ES-I3 (cell line): ENCODE measurements at regions not wholly inside any gene's neighbourhood (a gene's known extent, or its start where the extent isn't known, plus 50 kb on each side); places are given as distances from the start of the nearest gene placed in this dataset.

Source experiments
- H3K36me3 ChIP-seq: 2 replicates; pipeline ENCODE4 v1.6.1; 2013; ENCODE audit warnings: mild to moderate bottlenecking, low read length, control low read depth, moderate library complexity; ENCODE audit not compliant: insufficient read depth
- H3K4me1 ChIP-seq: 2 replicates; pipeline ENCODE4 v1.6.1; 2013; ENCODE audit warnings: mild to moderate bottlenecking, control low read depth, low read length; ENCODE audit not compliant: insufficient read depth
- H3K9ac ChIP-seq: 2 replicates; pipeline ENCODE4 v1.6.1; 2013; ENCODE audit warnings: low read depth, mild to moderate bottlenecking, low read length, moderate library complexity
- H3K9me3 ChIP-seq: 2 replicates; pipeline ENCODE4 v1.6.1; 2013; ENCODE audit warnings: mild to moderate bottlenecking, low read length, moderate library complexity; ENCODE audit not compliant: control insufficient read depth, insufficient read depth

DNA sequence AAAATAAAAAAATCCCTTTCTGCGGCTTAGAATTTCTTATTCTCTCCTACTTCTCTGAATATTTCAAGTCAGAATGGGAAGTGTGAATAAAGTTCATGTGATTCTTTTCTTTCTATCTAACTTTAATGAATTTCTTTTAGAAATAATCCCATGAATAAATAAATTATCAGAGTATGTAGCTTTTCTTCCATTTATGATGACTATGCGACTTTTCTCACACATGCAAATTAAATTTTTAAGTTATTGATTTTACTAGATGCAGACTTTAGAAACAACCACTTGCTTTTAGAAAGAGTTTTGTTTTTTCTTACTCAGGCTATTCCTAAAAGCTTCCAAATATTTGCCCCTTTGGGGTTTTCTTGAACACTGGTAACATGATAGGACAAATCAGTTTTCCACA is 477.7 kb upstream of the AGTR1 start:
- Histone ChIP-seq H3K36me3 (no peaks in the 10 kb centered on the region), H3K9me3 (no peaks in the 10 kb centered on the region), H3K9ac (no peak overlapping the region), H3K4me1 (no peaks in the 10 kb centered on the region)

DNA sequence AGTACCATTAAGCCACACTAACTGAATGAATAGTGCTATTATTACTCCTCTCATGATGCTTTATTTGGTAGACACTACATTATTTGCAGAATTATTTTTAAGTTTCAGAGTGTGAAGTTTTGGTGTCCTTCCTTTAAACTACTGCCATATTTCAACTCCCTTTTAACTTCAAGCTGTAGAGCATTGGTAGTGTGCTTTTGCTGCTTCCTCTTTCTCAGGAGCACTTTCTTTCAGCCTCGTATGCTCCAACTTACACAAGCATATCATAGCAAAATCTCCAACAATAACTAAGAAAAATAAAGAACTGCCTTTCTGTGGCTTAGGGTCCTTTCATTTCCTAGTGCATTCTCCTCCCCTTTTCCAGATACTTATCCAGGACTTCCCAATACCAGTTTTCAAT is 476.4 kb upstream of the AGTR1 start:
- Histone ChIP-seq H3K9me3 (no peaks in the 10 kb centered on the region), H3K9ac (no peak overlapping the region), H3K36me3 (no peaks in the 10 kb centered on the region), H3K4me1 (no peaks in the 10 kb centered on the region)

DNA sequence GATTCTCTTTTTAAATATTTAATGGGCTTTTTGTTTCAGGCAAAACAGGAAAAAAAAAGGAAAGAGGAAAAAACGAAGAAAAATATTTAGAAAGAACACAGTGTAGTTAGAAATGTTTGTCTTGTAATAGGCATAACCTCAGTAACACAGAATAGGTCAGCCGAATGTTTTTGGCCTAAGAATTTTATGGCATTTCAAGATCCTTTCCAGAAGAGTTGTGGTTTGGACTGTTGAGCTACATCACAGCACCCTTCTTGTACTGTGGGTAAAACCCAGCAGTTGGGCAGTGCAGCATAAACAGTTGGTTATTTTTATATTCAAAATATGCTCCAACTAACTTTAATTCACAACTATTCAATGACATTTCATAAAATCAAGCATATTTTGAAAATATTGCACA is 474.4 kb upstream of the AGTR1 start:
- H3K4me1 ChIP-seq, result no peaks in the 10 kb centered on the region

DNA sequence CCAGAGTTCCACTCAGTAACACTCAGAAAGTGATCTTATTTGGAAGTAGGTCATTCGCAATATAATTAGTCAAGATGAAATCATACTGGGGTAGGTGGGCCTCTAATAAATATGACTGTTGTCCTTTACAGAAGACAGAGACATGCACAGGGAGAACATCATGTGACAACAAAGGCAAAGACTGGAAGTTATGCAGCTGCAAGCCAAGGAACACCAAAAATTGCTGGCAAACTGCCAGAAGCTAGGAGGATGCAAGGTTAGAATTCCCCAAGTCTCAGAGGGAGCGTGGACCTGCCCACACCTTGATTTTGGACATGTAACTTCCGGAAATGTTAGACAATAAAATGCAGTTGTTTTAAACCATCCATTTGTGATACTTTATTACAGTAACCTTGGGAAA is 471.5 kb upstream of the AGTR1 start:
- Histone ChIP-seq H3K9ac (no peak overlapping the region), H3K4me1 (no peaks in the 10 kb centered on the region), H3K9me3 (no peaks in the 10 kb centered on the region), H3K36me3 (no peaks in the 10 kb centered on the region)

More for the DNA sequence above, 474.4 kb upstream of the AGTR1 start:
- H3K9me3 ChIP-seq, result no peaks in the 10 kb centered on the region
- no peak overlapping the region for H3K9ac ChIP-seq
- no peaks in the 10 kb centered on the region for H3K36me3 ChIP-seq

DNA sequence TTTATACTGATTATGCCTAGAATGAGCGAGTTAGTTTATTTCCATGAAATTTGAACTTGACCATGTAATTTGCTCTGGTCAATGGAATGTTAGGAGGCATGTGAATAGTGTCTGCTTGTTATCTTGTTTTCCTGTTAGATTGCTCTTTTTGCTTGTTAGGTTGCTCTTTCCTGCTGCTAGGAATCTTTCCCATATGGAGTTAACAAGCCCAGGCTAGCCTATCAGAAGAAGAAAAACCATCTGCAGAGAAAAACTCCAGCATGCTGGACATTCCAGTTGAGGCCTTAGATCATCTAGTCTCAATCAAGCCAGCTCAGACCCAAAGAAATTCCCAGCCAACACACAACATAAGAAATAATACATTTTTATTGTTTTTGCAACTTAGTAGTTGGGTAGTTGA is 470.2 kb upstream of the AGTR1 start:
- no peaks in the 10 kb centered on the region for H3K4me1 ChIP-seq
- no peaks in the 10 kb centered on the region for H3K9me3 ChIP-seq
- H3K36me3 ChIP-seq, result no peaks in the 10 kb centered on the region

DNA sequence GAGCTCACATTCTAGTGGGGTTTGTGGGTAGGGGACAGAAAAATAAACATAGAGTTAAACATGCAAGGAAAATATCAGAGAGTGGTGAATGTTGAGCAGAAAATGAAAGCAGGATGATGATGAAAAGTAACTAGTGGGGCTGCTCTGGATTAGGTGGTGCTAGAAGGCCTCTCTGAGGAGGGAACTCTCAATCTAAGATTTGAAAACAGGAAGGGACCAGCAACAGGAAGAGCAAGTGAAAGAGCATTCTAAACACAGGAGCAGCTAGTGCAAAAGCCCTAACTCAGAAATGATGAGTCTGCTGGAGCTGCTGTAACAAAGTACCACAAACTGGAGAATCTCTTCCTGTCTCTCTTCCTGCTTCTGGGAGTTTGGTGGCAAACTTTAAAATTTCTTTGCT is 468.6 kb upstream of the AGTR1 start:
- Histone ChIP-seq H3K36me3 (no peaks in the 10 kb centered on the region), H3K9ac (no peak overlapping the region), H3K4me1 (no peaks in the 10 kb centered on the region), H3K9me3 (no peaks in the 10 kb centered on the region)

More for the DNA sequence above, 470.2 kb upstream of the AGTR1 start:
- H3K9ac ChIP-seq, result no peak overlapping the region

DNA sequence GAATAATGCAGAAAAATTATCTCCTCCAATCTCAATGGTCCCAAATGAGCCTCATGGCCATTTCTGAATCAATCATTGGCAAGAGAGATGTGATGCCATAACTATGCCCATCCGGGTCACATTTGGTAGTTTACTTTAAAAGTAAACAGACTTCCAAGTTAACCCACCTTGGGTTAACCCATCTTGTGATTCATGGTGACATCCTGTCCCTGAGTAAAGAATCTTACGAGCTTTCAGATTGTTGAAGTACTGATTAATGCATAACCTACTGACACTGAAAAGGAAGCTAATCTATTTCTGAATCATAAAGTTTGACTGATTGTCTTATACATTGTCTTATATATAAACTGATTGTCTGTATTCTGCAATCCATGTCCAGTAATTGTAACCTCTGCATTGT is 467.2 kb upstream of the AGTR1 start:
- H3K9ac ChIP-seq, result no peak overlapping the region
- H3K36me3 ChIP-seq, result no peaks in the 10 kb centered on the region
- no peaks in the 10 kb centered on the region for H3K4me1 ChIP-seq
- H3K9me3 ChIP-seq, result no peaks in the 10 kb centered on the region

DNA sequence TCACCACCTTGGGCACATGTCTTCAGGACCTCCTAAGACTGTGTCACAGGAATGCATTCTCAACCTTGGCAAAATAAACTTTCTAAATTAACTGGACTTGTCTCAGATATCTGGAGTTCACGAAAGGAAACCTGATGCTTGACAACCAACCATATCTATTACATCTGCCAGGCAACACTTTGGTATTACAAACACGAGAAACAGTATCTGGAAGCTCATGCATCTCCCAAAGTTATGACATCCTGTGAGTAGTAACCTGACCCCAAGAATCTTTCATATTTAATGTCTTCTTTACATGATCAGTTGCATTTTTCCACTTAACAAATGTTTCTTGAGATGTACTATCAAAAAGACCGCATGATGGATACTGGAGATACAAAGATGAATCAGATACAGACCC is 465.3 kb upstream of the AGTR1 start:
- Histone ChIP-seq H3K36me3 (no peaks in the 10 kb centered on the region), H3K9ac (no peak overlapping the region), H3K9me3 (no peaks in the 10 kb centered on the region), H3K4me1 (no peaks in the 10 kb centered on the region)

DNA sequence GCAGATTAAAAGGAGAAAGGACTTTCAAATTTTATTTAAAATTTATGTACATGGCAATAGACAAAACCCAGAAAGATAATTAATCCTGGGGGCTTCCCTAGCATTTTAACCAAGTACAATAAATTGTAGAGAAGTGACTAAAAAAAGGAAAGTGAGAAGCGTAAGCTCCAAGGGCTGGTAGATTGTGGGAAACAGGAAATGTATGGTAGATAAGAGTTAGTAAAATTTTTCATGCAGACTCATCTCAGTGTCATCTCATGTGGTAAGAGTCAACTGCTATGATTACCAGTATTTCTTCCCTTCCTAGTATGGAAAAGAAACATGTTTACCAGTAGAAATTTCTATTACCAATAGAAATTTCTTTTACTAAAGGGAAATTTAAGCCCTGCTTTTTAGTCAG is 464.3 kb upstream of the AGTR1 start:
- no peaks in the 10 kb centered on the region for H3K4me1 ChIP-seq
- no peaks in the 10 kb centered on the region for H3K36me3 ChIP-seq

DNA sequence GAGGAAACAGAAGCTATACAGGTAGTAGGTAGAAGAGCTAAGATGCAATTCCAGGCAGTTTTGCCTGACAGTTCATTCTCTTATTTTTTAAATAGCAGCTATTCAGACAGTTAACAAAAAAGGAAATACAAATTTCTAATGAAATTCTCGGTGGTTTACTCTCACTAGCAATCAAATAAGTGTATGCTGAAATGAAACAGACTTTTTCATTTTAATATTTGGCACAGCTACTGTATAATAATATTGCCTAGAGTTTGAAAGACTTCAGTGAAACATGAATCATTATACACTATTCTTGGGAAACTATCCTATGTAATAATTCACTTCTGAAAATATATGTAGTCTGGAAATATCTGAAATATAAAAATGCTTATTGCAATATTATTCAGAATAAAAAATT is 463.2 kb upstream of the AGTR1 start:
- Histone ChIP-seq H3K9me3 (no peaks in the 10 kb centered on the region), H3K9ac (no peak overlapping the region), H3K36me3 (no peaks in the 10 kb centered on the region), H3K4me1 (no peaks in the 10 kb centered on the region)

More for the DNA sequence above, 464.3 kb upstream of the AGTR1 start:
- H3K9ac ChIP-seq, result no peak overlapping the region
- no peaks in the 10 kb centered on the region for H3K9me3 ChIP-seq

DNA sequence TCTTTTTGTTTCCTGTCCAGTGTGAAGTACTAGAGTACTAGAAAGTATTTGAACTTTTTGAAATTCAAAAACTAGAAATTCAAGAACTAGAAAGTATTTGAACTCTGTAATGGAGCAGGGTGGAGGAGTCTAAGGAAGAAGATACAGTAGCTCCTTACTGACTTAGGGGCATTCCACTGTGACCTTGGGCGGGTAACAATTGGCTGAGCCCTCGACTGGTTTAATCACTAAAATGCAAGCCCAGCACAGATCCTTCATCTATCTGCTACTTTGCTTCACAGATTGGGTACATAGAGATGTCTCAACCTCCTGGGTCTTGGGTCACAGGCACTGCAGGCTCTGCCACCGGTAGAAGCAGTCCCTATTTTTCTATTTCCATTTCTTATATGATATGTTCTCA is 462.1 kb upstream of the AGTR1 start:
- Histone ChIP-seq H3K9ac (no peak overlapping the region), H3K9me3 (no peaks in the 10 kb centered on the region), H3K36me3 (no peaks in the 10 kb centered on the region), H3K4me1 (no peaks in the 10 kb centered on the region)

DNA sequence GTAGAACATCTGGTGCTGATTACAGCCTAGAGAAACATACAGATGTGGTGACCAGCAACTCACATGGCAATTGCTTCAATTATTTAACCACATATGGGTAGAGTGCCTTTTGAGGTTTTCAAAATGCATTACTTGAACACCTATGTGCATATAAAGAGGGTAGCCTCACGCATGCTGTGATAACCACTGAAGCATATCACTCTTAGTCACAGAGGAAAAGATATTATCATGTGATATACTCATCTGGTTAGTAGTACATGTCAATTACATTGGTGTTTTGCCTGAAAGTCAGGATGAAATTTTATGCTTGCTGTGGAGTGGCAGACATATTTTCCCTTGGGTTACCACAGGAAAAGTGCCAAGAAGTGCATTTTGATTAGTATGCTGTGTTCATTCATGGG is 459.3 kb upstream of the AGTR1 start:
- Histone ChIP-seq H3K4me1 (no peaks in the 10 kb centered on the region), H3K9me3 (no peaks in the 10 kb centered on the region), H3K36me3 (no peaks in the 10 kb centered on the region), H3K9ac (no peak overlapping the region)

DNA sequence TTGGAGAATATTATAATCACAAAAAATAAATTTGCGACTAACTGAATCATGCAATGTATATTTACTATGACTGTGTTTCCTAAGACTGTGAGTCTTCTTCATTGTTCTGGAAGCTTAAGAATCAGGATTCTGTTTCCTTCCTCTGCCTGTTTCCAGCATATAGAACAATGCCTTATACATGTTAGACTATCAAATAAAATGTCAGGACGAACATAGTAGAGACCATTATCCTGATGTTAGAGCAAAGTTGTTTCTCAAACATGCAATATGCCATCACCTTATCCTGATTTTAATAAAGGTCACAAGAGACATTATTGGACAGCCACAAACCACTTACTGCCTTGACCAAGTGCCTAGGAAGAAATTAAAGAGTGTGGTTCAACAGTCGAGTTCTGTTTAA is 457.4 kb upstream of the AGTR1 start:
- H3K9ac ChIP-seq, result no peak overlapping the region
- H3K36me3 ChIP-seq, result no peaks in the 10 kb centered on the region
- no peaks in the 10 kb centered on the region for H3K4me1 ChIP-seq
- no peaks in the 10 kb centered on the region for H3K9me3 ChIP-seq

DNA sequence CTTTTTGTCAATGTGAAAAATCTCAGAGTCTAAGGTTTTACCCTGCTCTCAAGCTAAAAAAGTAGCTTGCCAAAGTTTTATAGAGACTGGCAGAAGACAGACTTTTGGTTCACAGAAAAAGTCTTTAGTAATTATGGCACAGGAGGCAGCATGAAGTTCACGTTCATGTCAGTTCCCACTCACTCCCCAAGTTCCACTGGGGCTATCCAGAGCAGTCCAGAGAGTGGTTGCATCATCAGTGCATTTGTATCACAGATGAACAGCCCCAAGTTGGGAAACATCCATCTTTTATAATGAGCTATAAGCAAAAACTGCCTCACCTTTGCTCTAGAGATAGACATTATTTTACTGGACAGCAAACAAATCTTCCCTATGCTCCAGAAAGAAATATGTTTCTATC is 454.1 kb upstream of the AGTR1 start:
- Histone ChIP-seq H3K9ac (no peak overlapping the region), H3K4me1 (no peaks in the 10 kb centered on the region), H3K36me3 (no peaks in the 10 kb centered on the region), H3K9me3 (no peaks in the 10 kb centered on the region)

DNA sequence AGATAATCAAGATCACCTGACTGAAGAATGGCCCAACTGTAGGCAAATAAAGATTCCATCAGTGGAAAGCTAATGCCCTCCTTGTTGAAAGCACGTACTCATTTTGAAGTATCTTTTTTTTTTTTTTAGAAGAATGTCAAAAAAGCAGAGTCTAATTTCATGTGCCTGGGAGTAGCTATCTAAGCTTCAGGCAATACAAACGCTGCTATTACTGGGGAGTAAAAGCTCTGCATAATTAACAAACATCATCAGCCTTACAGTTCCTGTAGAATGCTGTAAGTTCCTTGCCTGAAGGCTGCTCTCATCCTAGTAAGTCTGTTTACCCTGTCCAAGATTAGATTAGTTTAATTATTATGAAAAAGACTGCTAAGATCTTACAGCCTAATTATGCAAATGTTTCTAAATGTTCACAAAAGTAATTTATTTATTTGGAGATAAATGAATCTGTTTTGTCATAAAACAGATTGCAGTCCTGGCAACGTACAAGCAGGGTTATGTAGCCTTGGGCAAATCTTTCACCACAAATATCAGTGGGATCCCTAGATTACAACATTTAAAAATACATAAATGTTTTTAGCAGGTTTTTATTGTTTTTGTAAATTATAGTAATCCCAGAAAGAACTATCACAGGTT is 451.3 kb upstream of the AGTR1 start:
- H3K36me3 ChIP-seq, result no peaks in the 10 kb centered on the region
- no peaks in the 10 kb centered on the region for H3K9me3 ChIP-seq
- no peak overlapping the region for H3K9ac ChIP-seq
- H3K4me1 ChIP-seq, result no peaks in the 10 kb centered on the region

DNA sequence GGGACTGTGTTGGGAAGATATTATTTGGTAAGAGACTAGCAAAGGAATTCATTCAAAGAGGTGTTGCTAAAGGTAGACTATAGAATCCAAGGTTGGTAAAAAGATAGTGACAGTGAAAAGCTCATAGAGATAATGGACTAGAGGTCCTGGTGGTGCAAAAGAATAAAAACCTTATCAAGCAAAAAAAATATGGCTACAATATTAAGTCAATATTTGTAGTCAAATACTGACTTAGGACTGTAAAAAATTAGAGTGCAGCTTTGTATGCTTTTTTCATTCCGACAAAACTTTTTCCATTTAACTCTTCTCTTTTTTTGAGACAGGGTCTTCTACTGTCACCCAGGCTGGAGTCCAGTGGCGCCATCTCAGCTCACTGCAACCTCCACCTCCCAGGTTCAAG is 444.0 kb upstream of the AGTR1 start:
- Histone ChIP-seq H3K9ac (no peak overlapping the region), H3K36me3 (no peaks in the 10 kb centered on the region), H3K4me1 (no peaks in the 10 kb centered on the region), H3K9me3 (peaks cover 6% of the 10 kb centered on the region; the same call in 1 of the 2 replicates)
